Activated CD4-positive, alpha-beta T cell treated with anti-CD3 and anti-CD28 coated beads for 4 hours (primary cell): ENCODE measurements at regions not wholly inside any gene's neighbourhood (a gene's known extent, or its start where the extent isn't known, plus 50 kb on each side); places are given as distances from the start of the nearest gene placed in this dataset.

ENCODE experiments used
- DNase-seq, 2 donors: peaks; one replicate each; pipeline ENCODE4 v3.0.0-alpha.2; 2020

GRCh38 chr9:134251296-134252069 lies 74.8 kb upstream of the RXRA start:
- no peak for DNase-seq

GRCh38 chr9:134252084-134252830 lies 74.0 kb upstream of the RXRA start:
- no peak for DNase-seq

GRCh38 chr9:134253606-134254205 lies 72.5 kb upstream of the RXRA start:
- DNase-seq = no peak

- DNase-seq = no peak
These were observed 67.9 kb upstream of the RXRA start for GRCh38 chr9:134258332-134258731.

GRCh38 chr9:134258828-134259546 lies 67.3 kb upstream of the RXRA start:
- no peak for DNase-seq

- no peak for DNase-seq
These were observed 66.5 kb upstream of the RXRA start for GRCh38 chr9:134259708-134260107.

GRCh38 chr9:134260801-134261200 lies 65.5 kb upstream of the RXRA start:
- no peak for DNase-seq

- no peak for DNase-seq
These were observed 64.2 kb upstream of the RXRA start for GRCh38 chr9:134262035-134262434.

GRCh38 chr9:134263596-134263995 lies 62.7 kb upstream of the RXRA start:
- no peak for DNase-seq

- DNase-seq = no peak
These were observed 62.1 kb upstream of the RXRA start for GRCh38 chr9:134264169-134264568.

- DNase-seq = no peak
These were observed 61.2 kb upstream of the RXRA start for GRCh38 chr9:134265078-134265477.

GRCh38 chr9:134266418-134266817 lies 59.8 kb upstream of the RXRA start:
- DNase-seq = no peak

- DNase-seq = no peak
These were observed 58.9 kb upstream of the RXRA start for GRCh38 chr9:134267305-134267880.

- DNase-seq = no peak
These were observed 58.2 kb upstream of the RXRA start for GRCh38 chr9:134267881-134268724.

- no peak for DNase-seq
These were observed 57.5 kb upstream of the RXRA start for GRCh38 chr9:134268747-134269146.

- no peak for DNase-seq
These were observed 54.6 kb upstream of the RXRA start for GRCh38 chr9:134271338-134272301.

- DNase-seq = no peak
These were observed 53.8 kb upstream of the RXRA start for GRCh38 chr9:134272302-134273023.

GRCh38 chr9:134273647-134274046 lies 52.6 kb upstream of the RXRA start:
- no peak for DNase-seq

GRCh38 chr9:134275375-134275774 lies 50.9 kb upstream of the RXRA start:
- DNase-seq = no peak
